Activated CD8-positive, alpha-beta T cell treated with anti-CD3 and anti-CD28 coated beads for 36 hours (primary cell): ENCODE measurements at regions not wholly inside any gene's neighbourhood (a gene's known extent, or its start where the extent isn't known, plus 50 kb on each side); places are given as distances from the start of the nearest gene placed in this dataset.

ENCODE experiments used
- ATAC-seq: fragments of 200-7000 bp; cut with Tn5 transposase; one replicate; pipeline ENCODE4 v1.10.0; 2021; ENCODE audit warnings: mild to moderate bottlenecking, moderate library complexity
- CTCF ChIA-PET: fragments of 350-600 bp; sonication (Branson Sonifier 250); formaldehyde crosslinking; loops from one replicate; lab custom pipeline; 2021; ENCODE audit warnings: antibody characterized with exemption; lab: Charles Lee
- POLR2A ChIA-PET: fragments of 350-600 bp; sonication (Branson Sonifier 250); formaldehyde crosslinking; loops from one replicate; lab custom pipeline; 2021; ENCODE audit warnings: antibody characterized with exemption; lab: Charles Lee
- DNase-seq: peaks from one replicate; pipeline ENCODE4 v3.0.0-alpha.2; 2020
- H3K27ac Mint-ChIP-seq: one replicate; pipeline ENCODE4 v1.8.0; 2021; ENCODE audit warnings: mild to moderate bottlenecking, mixed read lengths
- H3K27me3 Mint-ChIP-seq: one replicate; pipeline ENCODE4 v1.8.0; 2021; ENCODE audit warnings: mixed read lengths
- H3K36me3 Mint-ChIP-seq: one replicate; pipeline ENCODE4 v1.8.0; 2021; ENCODE audit warnings: low read depth, mixed read lengths
- H3K4me1 Mint-ChIP-seq: one replicate; pipeline ENCODE4 v1.8.0; 2021; ENCODE audit warnings: low read depth, mixed read lengths
- H3K4me3 Mint-ChIP-seq: one replicate; pipeline ENCODE4 v1.8.0; 2021; ENCODE audit warnings: mild to moderate bottlenecking, moderate library complexity, mixed read lengths
- H3K9me3 Mint-ChIP-seq: one replicate; pipeline ENCODE4 v1.8.0; 2021; ENCODE audit warnings: mixed read lengths
- CTCF ChIP-seq: fragments of 200-600 bp; IDR thresholded peaks from one replicate; pipeline ENCODE4 v1.8.0; 2022; ENCODE audit warnings: antibody characterized with exemption, mild to moderate bottlenecking
- intact Hi-C: fragments of 100-400 bp; cut with micrococcal nuclease; formaldehyde crosslinking; loops from one replicate; pipeline ENCODE4 v1.10.0; 2022

GRCh38 chr20:58565461-58566175, 50.4 kb upstream of the APCDD1L start:
- ATAC-seq: no peak
- no peaks in the 10 kb centered on the region for H3K36me3 Mint-ChIP-seq
- ChIA-PET POLR2A (interaction anchor here (0.5 kb wide), 1 partner anchor 98 kb away, joined by 3 read pairs; no protein-coding TSS in a partner anchor), CTCF (no interaction called here)
- no peak overlapping the region for H3K27ac Mint-ChIP-seq
- H3K27me3 Mint-ChIP-seq: peaks cover 1% of the 10 kb centered on the region
- intact Hi-C loops: no loop called here
- H3K4me3 Mint-ChIP-seq: no peak overlapping the region
- H3K9me3 Mint-ChIP-seq: peaks cover 2% of the 10 kb centered on the region
- H3K4me1 Mint-ChIP-seq: peaks cover 2% of the 10 kb centered on the region
- TF ChIP-seq CTCF: no peak
- DNase-seq: no peak
